ENCODE measurements at regions not wholly inside any gene's neighbourhood (a gene's known extent, or its start where the extent isn't known, plus 50 kb on each side); places are given as distances from the start of the nearest gene placed in this dataset.
A peak's percentile ranks its signal among the peaks of the same experiment; 100 is the strongest.

DNA sequence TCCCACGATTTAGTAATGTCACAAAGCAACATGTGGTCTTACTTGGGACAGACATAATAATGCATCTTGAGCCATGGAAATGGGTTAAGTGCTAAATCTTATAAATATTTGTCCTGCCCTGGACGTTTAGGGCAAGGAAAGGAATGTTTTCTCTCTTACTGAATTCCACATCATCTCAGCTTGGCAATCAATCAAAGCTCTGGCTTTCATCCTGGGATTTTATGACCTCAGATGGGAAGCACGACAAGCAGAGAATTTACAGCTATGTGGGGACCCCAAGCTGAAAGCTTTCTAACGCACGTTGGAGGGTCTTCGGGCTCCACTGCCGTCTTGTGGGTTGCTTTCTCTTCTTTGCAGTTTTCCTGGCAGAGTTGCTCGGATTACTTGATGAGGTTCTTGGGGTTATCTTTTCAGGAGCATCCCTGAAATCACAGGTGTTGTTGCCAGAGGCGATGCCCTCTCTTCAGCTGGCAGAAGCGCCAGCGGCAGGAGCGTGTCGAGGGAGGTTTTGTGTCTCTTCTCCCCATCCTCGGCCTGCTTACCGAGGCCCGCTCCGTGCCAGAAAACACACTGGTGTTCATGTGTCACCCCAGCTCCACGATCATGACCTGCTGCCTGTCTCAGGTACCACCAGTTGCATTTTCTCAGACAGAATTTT is 73.4 kb upstream of the FRMD1 start:
- Histone ChIP-seq H3K36me3 (ENCODE audit: insufficient read depth, low read length) (no peaks in the 10 kb centered on the region), H3K9me3 (ENCODE audit: low read length) (no peaks in the 10 kb centered on the region), H2AFZ (ENCODE audit: low read length) (no peak overlapping the region), H3K4me3 (ENCODE audit: low read depth, low read length, poor library complexity, severe bottlenecking) (no peak overlapping the region), H3K79me2 (ENCODE audit: insufficient read depth, low read depth, low read length) (no peaks in the 10 kb centered on the region), H3K4me1 (ENCODE audit: insufficient read depth, low read length, poor library complexity, severe bottlenecking) (no peaks in the 10 kb centered on the region), H3K9me2 (ENCODE audit: insufficient read depth, low read length) (no peaks in the 10 kb centered on the region), H4K20me1 (ENCODE audit: insufficient read depth, low read length) (no peaks in the 10 kb centered on the region), H3K4me2 (ENCODE audit: low read length) (no peak overlapping the region), H3K27ac (ENCODE audit: low read depth, low read length, poor library complexity, severe bottlenecking) (no peak overlapping the region)
- CTCF ChIA-PET (ENCODE audit: unreplicated experiment), result no interaction called here
- POLR2A ChIA-PET, result no interaction called here
- intact Hi-C loops (cut with micrococcal nuclease; ENCODE audit: unreplicated experiment), result no loop called here
- BruUV-seq (replicated peaks), result no TSS peak
- TF ChIP-seq, protein P1, sequence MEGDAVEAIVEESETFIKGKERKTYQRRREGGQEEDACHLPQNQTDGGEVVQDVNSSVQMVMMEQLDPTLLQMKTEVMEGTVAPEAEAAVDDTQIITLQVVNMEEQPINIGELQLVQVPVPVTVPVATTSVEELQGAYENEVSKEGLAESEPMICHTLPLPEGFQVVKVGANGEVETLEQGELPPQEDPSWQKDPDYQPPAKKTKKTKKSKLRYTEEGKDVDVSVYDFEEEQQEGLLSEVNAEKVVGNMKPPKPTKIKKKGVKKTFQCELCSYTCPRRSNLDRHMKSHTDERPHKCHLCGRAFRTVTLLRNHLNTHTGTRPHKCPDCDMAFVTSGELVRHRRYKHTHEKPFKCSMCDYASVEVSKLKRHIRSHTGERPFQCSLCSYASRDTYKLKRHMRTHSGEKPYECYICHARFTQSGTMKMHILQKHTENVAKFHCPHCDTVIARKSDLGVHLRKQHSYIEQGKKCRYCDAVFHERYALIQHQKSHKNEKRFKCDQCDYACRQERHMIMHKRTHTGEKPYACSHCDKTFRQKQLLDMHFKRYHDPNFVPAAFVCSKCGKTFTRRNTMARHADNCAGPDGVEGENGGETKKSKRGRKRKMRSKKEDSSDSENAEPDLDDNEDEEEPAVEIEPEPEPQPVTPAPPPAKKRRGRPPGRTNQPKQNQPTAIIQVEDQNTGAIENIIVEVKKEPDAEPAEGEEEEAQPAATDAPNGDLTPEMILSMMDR (conservative IDR thresholded peaks at IDR 0.05; ENCODE audit: low read length), result no peak
- TF ChIP-seq EZH2phosphoT487 (IDR thresholded peaks at IDR 0.05; ENCODE audit: borderline replicate concordance, low read depth, low read length), result no peak
- no peak for DNase-seq (ENCODE audit: low spot score)

DNA sequence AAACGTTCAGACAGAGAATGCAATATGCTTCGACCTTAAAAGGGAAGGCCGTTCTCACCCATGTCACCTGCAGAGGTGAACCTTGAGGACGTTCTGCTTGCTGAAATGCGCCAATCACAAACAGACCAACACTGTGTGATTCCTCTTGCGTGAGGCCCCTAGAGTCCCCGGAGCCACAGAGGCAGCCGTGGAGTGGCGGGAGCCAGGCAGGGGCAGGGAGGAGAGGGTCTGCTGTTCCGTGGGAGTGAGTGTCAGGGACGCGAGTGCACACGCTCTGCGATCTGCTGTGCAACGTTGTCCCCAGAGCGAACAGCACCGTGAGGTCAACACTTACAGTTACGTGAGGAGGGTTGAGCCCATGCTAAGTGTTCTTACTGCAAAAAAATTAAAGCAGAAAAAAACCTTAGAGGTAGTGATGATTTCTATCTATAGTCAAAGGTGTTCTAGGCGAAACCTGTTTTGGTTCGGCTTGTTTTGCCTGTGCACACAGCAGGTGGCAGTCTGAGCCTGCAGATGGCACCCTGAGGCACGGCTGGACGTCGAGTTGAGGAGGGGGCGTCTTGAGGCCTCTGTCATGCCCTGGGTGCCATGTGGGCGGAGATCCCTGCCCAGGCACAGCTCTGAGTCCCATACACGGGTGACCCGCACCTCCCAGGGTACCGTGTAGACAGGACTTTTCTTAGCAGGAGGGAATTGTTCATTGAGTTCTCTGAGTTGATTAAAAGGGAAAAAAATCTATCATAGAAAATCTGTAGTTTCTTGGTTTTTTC is 71.7 kb upstream of the FRMD1 start:
- CTCF ChIA-PET (ENCODE audit: unreplicated experiment), result no interaction called here
- H3K36me3 ChIP-seq (ENCODE audit: insufficient read depth, low read length), result no peaks in the 10 kb centered on the region
- no peak overlapping the region for H3K27ac ChIP-seq (ENCODE audit: low read depth, low read length, poor library complexity, severe bottlenecking)
- intact Hi-C loops (cut with micrococcal nuclease; ENCODE audit: unreplicated experiment), result no loop called here
- no peaks in the 10 kb centered on the region for H3K9me3 ChIP-seq (ENCODE audit: low read length)
- H4K20me1 ChIP-seq (ENCODE audit: insufficient read depth, low read length), result no peaks in the 10 kb centered on the region
- TF ChIP-seq, protein P1 (conservative IDR thresholded peaks at IDR 0.05; ENCODE audit: low read length), result peak; percentile 55
- TF ChIP-seq EZH2phosphoT487 (IDR thresholded peaks at IDR 0.05; ENCODE audit: borderline replicate concordance, low read depth, low read length), result no peak
- no peak overlapping the region for H3K4me2 ChIP-seq (ENCODE audit: low read length)
- no peak overlapping the region for H2AFZ ChIP-seq (ENCODE audit: low read length)
- no peaks in the 10 kb centered on the region for H3K4me1 ChIP-seq (ENCODE audit: insufficient read depth, low read length, poor library complexity, severe bottlenecking)
- no TSS peak for BruUV-seq (replicated peaks)
- H3K79me2 ChIP-seq (ENCODE audit: insufficient read depth, low read depth, low read length), result no peaks in the 10 kb centered on the region
- DNase-seq (ENCODE audit: low spot score), result no peak
- POLR2A ChIA-PET, result interaction anchor here (0.6 kb wide), 1 partner anchor 743 kb away, joined by 3 read pairs; no protein-coding TSS in a partner anchor
- no peak overlapping the region for H3K4me3 ChIP-seq (ENCODE audit: low read depth, low read length, poor library complexity, severe bottlenecking)
- no peaks in the 10 kb centered on the region for H3K9me2 ChIP-seq (ENCODE audit: insufficient read depth, low read length)

DNA sequence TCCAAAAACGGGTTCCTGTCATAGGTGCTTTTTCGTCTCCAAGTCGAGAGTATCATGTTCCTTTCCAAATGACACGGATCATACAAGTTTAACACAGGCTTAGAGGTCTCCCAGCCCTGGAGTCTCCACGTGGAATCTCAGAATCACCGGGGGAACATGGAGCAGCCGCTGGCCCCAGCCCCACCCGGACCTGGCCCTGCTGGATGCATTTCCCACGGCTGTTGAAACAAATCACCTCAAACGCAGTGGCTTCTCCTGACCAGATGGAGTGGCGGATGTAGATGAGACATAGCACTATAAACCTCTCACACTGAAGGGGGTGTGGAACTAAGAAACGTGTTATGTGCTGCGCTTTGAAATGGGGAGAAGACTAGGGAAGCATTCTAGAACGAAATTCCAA is 70.0 kb upstream of the FRMD1 start:
- no peak for DNase-seq (ENCODE audit: low spot score)
- H3K4me1 ChIP-seq (ENCODE audit: insufficient read depth, low read length, poor library complexity, severe bottlenecking), result no peaks in the 10 kb centered on the region
- ChIA-PET POLR2A (no interaction called here), CTCF (ENCODE audit: unreplicated experiment) (no interaction called here)
- no peaks in the 10 kb centered on the region for H3K79me2 ChIP-seq (ENCODE audit: insufficient read depth, low read depth, low read length)
- H3K9me2 ChIP-seq (ENCODE audit: insufficient read depth, low read length), result no peaks in the 10 kb centered on the region
- no peak overlapping the region for H2AFZ ChIP-seq (ENCODE audit: low read length)
- H3K4me3 ChIP-seq (ENCODE audit: low read depth, low read length, poor library complexity, severe bottlenecking), result no peak overlapping the region
- intact Hi-C loops (cut with micrococcal nuclease; ENCODE audit: unreplicated experiment), result no loop called here
- no peaks in the 10 kb centered on the region for H3K9me3 ChIP-seq (ENCODE audit: low read length)
- no peaks in the 10 kb centered on the region for H3K36me3 ChIP-seq (ENCODE audit: insufficient read depth, low read length)
- BruUV-seq (replicated peaks), result no TSS peak
- no peak overlapping the region for H3K4me2 ChIP-seq (ENCODE audit: low read length)
- no peak overlapping the region for H3K27ac ChIP-seq (ENCODE audit: low read depth, low read length, poor library complexity, severe bottlenecking)
- TF ChIP-seq, protein P1 (conservative IDR thresholded peaks at IDR 0.05; ENCODE audit: low read length), result no peak
- no peak for TF ChIP-seq EZH2phosphoT487 (IDR thresholded peaks at IDR 0.05; ENCODE audit: borderline replicate concordance, low read depth, low read length)
- H4K20me1 ChIP-seq (ENCODE audit: insufficient read depth, low read length), result no peaks in the 10 kb centered on the region
